Glomerular endothelial cell (primary cell): ENCODE measurements at regions not wholly inside any gene's neighbourhood (a gene's known extent, or its start where the extent isn't known, plus 50 kb on each side); places are given as distances from the start of the nearest gene placed in this dataset.

ENCODE experiments used
- DNase-seq: peaks from one replicate; pipeline ENCODE4 v3.0.0-alpha.2; 2011; ENCODE audit warnings: low read depth, low spot score; ENCODE audit errors: extremely low read depth

GRCh38 chr2:64361151-64361938 is 92.6 kb upstream of the LGALSL start:
- DNase-seq = no peak

GRCh38 chr2:64362562-64363026 is 91.4 kb upstream of the LGALSL start:
- DNase-seq = no peak

GRCh38 chr2:64363140-64363539 is 90.8 kb upstream of the LGALSL start:
- no peak for DNase-seq

- no peak for DNase-seq
These were observed 90.1 kb upstream of the LGALSL start for GRCh38 chr2:64363848-64364247.

- DNase-seq = no peak
These were observed 86.3 kb upstream of the LGALSL start for GRCh38 chr2:64367444-64368232.

- no peak for DNase-seq
These were observed 84.3 kb upstream of the LGALSL start for GRCh38 chr2:64369706-64370105.

- no peak for DNase-seq
These were observed 82.2 kb upstream of the LGALSL start for GRCh38 chr2:64371727-64372126.

GRCh38 chr2:64374686-64375085 is 79.3 kb upstream of the LGALSL start:
- no peak for DNase-seq

- DNase-seq = no peak
These were observed 77.0 kb upstream of the LGALSL start for GRCh38 chr2:64376926-64377325.

- DNase-seq = no peak
These were observed 74.8 kb upstream of the LGALSL start for GRCh38 chr2:64379186-64379585.

- no peak for DNase-seq
These were observed 73.0 kb upstream of the LGALSL start for GRCh38 chr2:64380853-64381527.

- no peak for DNase-seq
These were observed 70.9 kb upstream of the LGALSL start for GRCh38 chr2:64383016-64383591.

GRCh38 chr2:64383881-64384280 is 70.1 kb upstream of the LGALSL start:
- no peak for DNase-seq

GRCh38 chr2:64386676-64387075 is 67.3 kb upstream of the LGALSL start:
- no peak for DNase-seq

- no peak for DNase-seq
These were observed 63.4 kb upstream of the LGALSL start for GRCh38 chr2:64390586-64390985.

GRCh38 chr2:64391424-64391823 is 62.5 kb upstream of the LGALSL start:
- DNase-seq = no peak

- DNase-seq = no peak
These were observed 62.0 kb upstream of the LGALSL start for GRCh38 chr2:64391940-64392339.

GRCh38 chr2:64392529-64392928 is 61.4 kb upstream of the LGALSL start:
- no peak for DNase-seq

GRCh38 chr2:64393383-64394010 is 60.5 kb upstream of the LGALSL start:
- no peak for DNase-seq

- no peak for DNase-seq
These were observed 59.8 kb upstream of the LGALSL start for GRCh38 chr2:64394153-64394552.

GRCh38 chr2:64396001-64396400 is 58.0 kb upstream of the LGALSL start:
- DNase-seq = no peak
